Tibial nerve (tissue), 4 donors: ENCODE measurements at regions not wholly inside any gene's neighbourhood (a gene's known extent, or its start where the extent isn't known, plus 50 kb on each side); places are given as distances from the start of the nearest gene placed in this dataset.
"Not testable (repeated sequence)": the region's sequence is repeated elsewhere in the genome, so short reads cannot be mapped to it uniquely, and the experiment has no call there.

Source experiments
- CTCF ChIP-seq, 5 experiments: fragments of 200-600 bp in 3 of 5; fragments of 450-650 bp in 2 of 5; sonication (generic) in 3 of 5; IDR thresholded peaks; one replicate each; pipeline ENCODE4 v1.5.1; 2016 to 2019; ENCODE audit warnings: antibody characterized with exemption in 5 of 5, mild to moderate bottlenecking in 3 of 5, moderate library complexity in 2 of 5
- EP300 ChIP-seq, 2 donors: sonication (generic); formaldehyde crosslinking; IDR thresholded peaks; one replicate each; pipeline ENCODE4 v1.6.1; 2017; ENCODE audit warnings: antibody characterized with exemption in 2 of 2, mild to moderate bottlenecking in 1 of 2
- POLR2A ChIP-seq, 2 donors: fragments of 450-650 bp; IDR thresholded peaks; one replicate each; pipeline ENCODE4 v1.6.1; 2017; ENCODE audit warnings: antibody characterized with exemption in 2 of 2, mild to moderate bottlenecking in 2 of 2, moderate library complexity in 2 of 2

- TF ChIP-seq CTCF, POLR2A, EP300 (IDR thresholded peaks at IDR 0.05): not testable (repeated sequence)
Observed at GRCh38 chr1:121558034-121558433, 373.3 kb downstream of the SRGAP2C start.
